A673 (cell line): ENCODE measurements at regions not wholly inside any gene's neighbourhood (a gene's known extent, or its start where the extent isn't known, plus 50 kb on each side); places are given as distances from the start of the nearest gene placed in this dataset.

Source experiments
- BruUV-seq: library from RNA; stranded (reverse); fragments of 400-500 nt; replicated peaks from 2 replicates; lab custom pipeline; 2021; lab: Mats Ljungman, UMichigan
- CTCF ChIA-PET: fragments of 300-600 bp; sonication (Branson Sonifier 250); formaldehyde crosslinking; loops from one replicate; lab custom pipeline; 2022; ENCODE audit warnings: antibody characterized with exemption; lab: Charles Lee
- POLR2A ChIA-PET: fragments of 300-600 bp; sonication (Branson Sonifier 250); formaldehyde crosslinking; loops from one replicate; lab custom pipeline; 2022; ENCODE audit warnings: antibody characterized with exemption; ENCODE audit not compliant: low non-redundant PET; lab: Charles Lee
- DNase-seq: peaks from one replicate; pipeline ENCODE4 v3.0.0-alpha.2; 2015; ENCODE audit warnings: low spot score
- H3K27ac ChIP-seq: fragments of 200-600 bp; sonication (generic); 2 replicates; pipeline ENCODE4 v1.5.1; 2016; ENCODE audit warnings: mixed run types, low read depth, mild to moderate bottlenecking, mixed read lengths, antibody characterized with exemption, low read length; ENCODE audit not compliant: poor library complexity, severe bottlenecking
- H3K27me3 ChIP-seq: fragments of 200-600 bp; sonication (generic); replicated peaks from 2 replicates; pipeline ENCODE4 v1.6.1; 2017; ENCODE audit warnings: mixed run types, low read depth, mild to moderate bottlenecking, mixed read lengths, antibody characterized with exemption, low read length; ENCODE audit not compliant: insufficient read depth, poor library complexity
- H3K36me3 ChIP-seq: fragments of 200-600 bp; sonication (generic); 2 replicates; pipeline ENCODE4 v1.6.1; 2016; ENCODE audit warnings: mixed run types, mild to moderate bottlenecking, mixed read lengths, antibody characterized with exemption, low read length; ENCODE audit not compliant: insufficient read depth, poor library complexity, severe bottlenecking
- H3K4me1 ChIP-seq: fragments of 200-600 bp; sonication (generic); 2 replicates; pipeline ENCODE4 v1.6.1; 2017; ENCODE audit warnings: mixed run types, mild to moderate bottlenecking, mixed read lengths, antibody characterized with exemption, low read length; ENCODE audit not compliant: insufficient read depth, poor library complexity, severe bottlenecking
- H3K4me3 ChIP-seq: fragments of 200-600 bp; sonication (generic); 2 replicates; pipeline ENCODE4 v1.5.1; 2016; ENCODE audit warnings: low read depth, mixed run types, mild to moderate bottlenecking, mixed read lengths, low read length; ENCODE audit not compliant: poor library complexity, severe bottlenecking
- H3K9me3 ChIP-seq: fragments of 200-600 bp; sonication (generic); 2 replicates; pipeline ENCODE4 v1.6.1; 2016; ENCODE audit warnings: mixed run types, low read depth, mild to moderate bottlenecking, mixed read lengths, antibody characterized with exemption, low read length; ENCODE audit not compliant: poor library complexity, severe bottlenecking
- CTCF ChIP-seq: fragments of 300-800, 200-600 bp; sonication (generic); conservative IDR thresholded peaks from 2 replicates; pipeline ENCODE4 v1.5.1; 2017; ENCODE audit warnings: low read depth, mild to moderate bottlenecking, antibody characterized with exemption, low read length, moderate library complexity, mixed read lengths
- EZH2 ChIP-seq: fragments of 200-600 bp; sonication (generic); IDR thresholded peaks from 2 replicates; pipeline ENCODE4 v1.6.1; 2017; ENCODE audit warnings: borderline replicate concordance, low read depth, mild to moderate bottlenecking, mixed read lengths, antibody characterized with exemption, low read length; ENCODE audit not compliant: poor library complexity, severe bottlenecking
- intact Hi-C: fragments of 100-400 bp; cut with micrococcal nuclease; formaldehyde crosslinking; loops from one replicate; pipeline ENCODE4 v1.10.0; 2022; ENCODE audit not compliant: unreplicated experiment

- no peak for TF ChIP-seq EZH2
- TF ChIP-seq CTCF = no peak
- Histone ChIP-seq H3K4me1 (no peaks in the 10 kb centered on the region), H3K27ac (no peak overlapping the region), H3K27me3 (no peaks in the 10 kb centered on the region), H3K36me3 (no peaks in the 10 kb centered on the region), H3K4me3 (no peak overlapping the region), H3K9me3 (no peaks in the 10 kb centered on the region)
- no peak for DNase-seq
- ChIA-PET CTCF (no interaction called here), POLR2A (no interaction called here)
- no TSS peak for BruUV-seq
- intact Hi-C loops = no loop called here
Measured at GRCh38 chr2:100673115-100673514, 110.3 kb downstream of the PDCL3 start.

GRCh38 chr2:100673691-100674485 is 111.1 kb downstream of the PDCL3 start:
- Histone ChIP-seq H3K27ac (no peak overlapping the region), H3K4me1 (no peaks in the 10 kb centered on the region), H3K27me3 (no peaks in the 10 kb centered on the region), H3K4me3 (no peak overlapping the region), H3K9me3 (no peaks in the 10 kb centered on the region), H3K36me3 (no peaks in the 10 kb centered on the region)
- TF ChIP-seq CTCF (no peak), EZH2 (no peak)
- intact Hi-C loops = no loop called here
- ChIA-PET POLR2A (no interaction called here), CTCF (no interaction called here)
- no peak for DNase-seq
- no TSS peak for BruUV-seq

- no peak for DNase-seq
- Histone ChIP-seq H3K4me3 (no peak overlapping the region), H3K36me3 (no peaks in the 10 kb centered on the region), H3K9me3 (no peaks in the 10 kb centered on the region), H3K4me1 (no peaks in the 10 kb centered on the region), H3K27ac (no peak overlapping the region), H3K27me3 (no peaks in the 10 kb centered on the region)
- BruUV-seq = no TSS peak
- intact Hi-C loops = no loop called here
- TF ChIP-seq CTCF (no peak), EZH2 (no peak)
- ChIA-PET POLR2A (no interaction called here), CTCF (no interaction called here)
Measured at GRCh38 chr2:100674666-100675065, 111.9 kb downstream of the PDCL3 start.
